GM06990 (cell line): ENCODE measurements at regions not wholly inside any gene's neighbourhood (a gene's known extent, or its start where the extent isn't known, plus 50 kb on each side); places are given as distances from the start of the nearest gene placed in this dataset.

Source experiments
- DNase-seq: peaks from one replicate; pipeline ENCODE4 v3.0.0-alpha.2; 2011; ENCODE audit not compliant: insufficient read length; ENCODE audit errors: extremely low read depth
- H3K27me3 ChIP-seq: replicated peaks from 2 replicates; pipeline ENCODE4 v1.6.0; 2011; ENCODE audit warnings: low read length; ENCODE audit not compliant: control insufficient read depth, insufficient read depth
- H3K36me3 ChIP-seq: 2 replicates; pipeline ENCODE4 v1.5.1; 2011; ENCODE audit warnings: low read length; ENCODE audit not compliant: control insufficient read depth, insufficient read depth
- H3K4me3 ChIP-seq: replicated peaks from 2 replicates; pipeline ENCODE4 v1.5.1; 2011; ENCODE audit warnings: low read depth, mild to moderate bottlenecking, control low read depth, low read length
- TF ChIP-seq, protein P1 (sequence below): IDR thresholded peaks from 2 replicates; pipeline ENCODE4 v1.5.1; 2011; ENCODE audit warnings: low read length, control low read depth, mild to moderate bottlenecking, inconsistent platforms; ENCODE audit not compliant: insufficient read depth, poor library complexity, severe bottlenecking

DNA sequence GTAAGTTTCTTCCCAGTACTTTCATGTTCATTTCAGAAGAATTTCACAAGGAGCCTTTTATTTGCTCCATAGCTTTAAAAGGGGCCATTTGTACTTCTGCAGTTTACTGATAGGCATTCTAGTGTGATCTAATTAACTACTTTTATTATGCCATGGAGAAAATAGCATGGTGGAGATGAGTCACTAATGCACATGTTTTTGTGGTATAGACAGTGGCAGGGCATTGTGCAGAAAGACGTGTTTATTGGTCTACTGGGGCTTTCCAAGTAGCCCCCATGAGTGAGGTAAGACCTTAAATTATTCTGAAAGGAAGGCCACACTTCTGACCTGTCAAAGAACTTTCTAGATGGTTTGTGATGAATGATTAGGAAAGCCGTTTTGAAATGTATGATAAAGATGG lies 810.0 kb upstream of the NR2F2 start:
- Histone ChIP-seq H3K4me3 (no peak overlapping the region), H3K27me3 (no peaks in the 10 kb centered on the region), H3K36me3 (no peaks in the 10 kb centered on the region)
- peak; percentile 9 for DNase-seq
- TF ChIP-seq, protein P1, sequence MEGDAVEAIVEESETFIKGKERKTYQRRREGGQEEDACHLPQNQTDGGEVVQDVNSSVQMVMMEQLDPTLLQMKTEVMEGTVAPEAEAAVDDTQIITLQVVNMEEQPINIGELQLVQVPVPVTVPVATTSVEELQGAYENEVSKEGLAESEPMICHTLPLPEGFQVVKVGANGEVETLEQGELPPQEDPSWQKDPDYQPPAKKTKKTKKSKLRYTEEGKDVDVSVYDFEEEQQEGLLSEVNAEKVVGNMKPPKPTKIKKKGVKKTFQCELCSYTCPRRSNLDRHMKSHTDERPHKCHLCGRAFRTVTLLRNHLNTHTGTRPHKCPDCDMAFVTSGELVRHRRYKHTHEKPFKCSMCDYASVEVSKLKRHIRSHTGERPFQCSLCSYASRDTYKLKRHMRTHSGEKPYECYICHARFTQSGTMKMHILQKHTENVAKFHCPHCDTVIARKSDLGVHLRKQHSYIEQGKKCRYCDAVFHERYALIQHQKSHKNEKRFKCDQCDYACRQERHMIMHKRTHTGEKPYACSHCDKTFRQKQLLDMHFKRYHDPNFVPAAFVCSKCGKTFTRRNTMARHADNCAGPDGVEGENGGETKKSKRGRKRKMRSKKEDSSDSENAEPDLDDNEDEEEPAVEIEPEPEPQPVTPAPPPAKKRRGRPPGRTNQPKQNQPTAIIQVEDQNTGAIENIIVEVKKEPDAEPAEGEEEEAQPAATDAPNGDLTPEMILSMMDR: no peak

DNA sequence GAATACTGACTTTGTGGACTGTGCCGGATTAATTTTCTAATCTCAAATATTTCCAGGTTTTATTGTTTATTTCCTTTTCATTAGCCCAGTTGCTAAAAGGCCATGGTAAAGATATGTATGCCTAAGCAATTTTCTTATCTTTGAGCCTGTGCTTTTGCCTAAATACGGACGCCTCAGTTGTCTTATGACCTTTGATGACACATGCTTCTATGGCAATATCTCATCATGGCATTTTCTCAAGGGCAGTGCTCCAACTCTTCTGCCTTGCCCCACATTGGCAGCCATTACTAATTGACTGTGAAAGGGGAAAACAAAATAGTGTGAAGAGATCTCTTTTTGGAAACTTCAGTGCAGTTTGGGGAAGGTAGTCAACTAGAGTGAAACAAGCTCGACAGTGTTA lies 809.6 kb upstream of the NR2F2 start:
- DNase-seq: no peak
- no peaks in the 10 kb centered on the region for H3K27me3 ChIP-seq
- H3K4me3 ChIP-seq: no peak overlapping the region
- TF ChIP-seq, protein P1: no peak
- H3K36me3 ChIP-seq: no peaks in the 10 kb centered on the region

DNA sequence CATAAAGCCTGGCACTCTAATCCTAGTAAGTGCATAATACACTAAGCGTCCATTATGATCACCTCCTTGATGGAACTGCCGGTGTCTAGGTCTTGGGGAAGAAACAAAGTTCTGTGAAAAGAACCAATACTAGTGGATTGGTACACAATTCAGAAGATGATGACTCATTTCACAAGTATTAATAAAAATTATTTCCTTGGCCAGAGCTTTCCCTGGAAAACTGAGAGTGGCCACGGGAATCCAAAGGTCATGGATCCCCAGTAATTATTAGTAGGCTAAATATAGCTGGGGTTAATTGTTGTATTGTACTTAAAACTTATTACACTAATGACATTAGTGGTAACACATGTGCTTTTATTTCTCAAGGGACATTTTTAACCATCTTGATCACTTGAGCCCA lies 808.0 kb upstream of the NR2F2 start:
- H3K27me3 ChIP-seq: no peaks in the 10 kb centered on the region
- H3K4me3 ChIP-seq: no peak overlapping the region
- DNase-seq: no peak
- TF ChIP-seq, protein P1: no peak
- H3K36me3 ChIP-seq: no peaks in the 10 kb centered on the region

DNA sequence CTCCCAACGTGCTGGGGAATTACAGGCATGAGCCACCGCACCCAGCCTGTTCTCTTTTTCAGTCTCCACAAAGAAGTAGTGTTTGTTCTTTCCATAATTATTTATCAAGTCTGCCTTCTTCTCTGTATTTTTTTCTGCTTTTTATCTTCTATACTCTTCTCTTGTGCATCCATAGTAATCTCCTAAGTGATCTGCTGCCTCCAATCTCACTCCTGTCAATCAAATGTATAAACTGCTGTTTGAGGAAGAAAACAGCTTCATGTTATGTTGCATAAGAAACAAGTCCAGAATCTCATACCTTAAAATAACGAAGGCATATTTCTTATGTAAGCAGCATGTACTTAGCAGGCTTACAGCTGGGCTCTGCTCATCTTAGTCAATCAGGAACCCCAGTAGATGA lies 801.6 kb upstream of the NR2F2 start:
- TF ChIP-seq, protein P1: no peak
- no peak overlapping the region for H3K4me3 ChIP-seq
- no peaks in the 10 kb centered on the region for H3K27me3 ChIP-seq
- DNase-seq: no peak
- H3K36me3 ChIP-seq: no peaks in the 10 kb centered on the region

DNA sequence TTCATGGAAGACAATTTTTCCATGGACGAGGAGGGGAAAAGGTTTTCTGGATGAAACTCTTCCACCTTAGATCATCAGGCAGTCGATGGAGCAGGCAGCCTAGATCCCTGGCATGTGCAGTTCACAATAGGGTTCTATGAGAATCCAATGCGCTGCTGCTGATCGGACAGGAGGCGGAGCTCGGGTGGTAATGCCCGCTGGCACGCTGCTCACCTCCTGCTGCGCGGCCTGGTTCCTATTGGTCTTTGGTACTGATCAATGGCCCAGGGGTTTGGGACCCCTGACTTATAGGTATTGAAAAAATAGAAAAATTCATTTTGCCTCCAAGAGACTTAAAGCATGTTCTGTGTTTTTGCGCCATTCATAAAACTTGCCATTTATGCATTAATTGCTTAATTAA lies 793.9 kb upstream of the NR2F2 start:
- DNase-seq: no peak
- Histone ChIP-seq H3K27me3 (no peaks in the 10 kb centered on the region), H3K4me3 (no peak overlapping the region), H3K36me3 (no peaks in the 10 kb centered on the region)
- TF ChIP-seq, protein P1: no peak

DNA sequence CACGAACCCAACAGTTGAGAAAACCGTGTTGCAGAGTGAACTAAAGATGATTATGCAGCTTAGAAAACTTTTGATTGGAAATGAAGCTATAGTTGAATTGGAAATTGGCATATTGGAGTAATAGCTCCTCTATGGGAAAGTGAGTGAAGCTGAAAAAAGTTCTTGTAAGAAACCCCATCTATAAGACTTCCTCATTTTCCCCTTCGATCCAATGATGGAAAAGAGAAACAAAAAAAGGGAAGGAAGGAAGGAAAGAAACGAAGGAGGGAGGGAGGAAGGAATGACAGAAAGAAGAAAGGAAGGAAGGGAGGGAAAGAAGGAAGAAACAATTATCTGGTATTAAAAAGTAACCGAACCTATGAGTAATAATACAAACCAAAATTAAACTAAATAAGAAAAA lies 791.8 kb upstream of the NR2F2 start:
- TF ChIP-seq, protein P1: no peak
- Histone ChIP-seq H3K4me3 (no peak overlapping the region), H3K36me3 (no peaks in the 10 kb centered on the region), H3K27me3 (no peaks in the 10 kb centered on the region)
- DNase-seq: no peak
